Smooth muscle cell (in vitro differentiated cells): ENCODE measurements at regions not wholly inside any gene's neighbourhood (a gene's known extent, or its start where the extent isn't known, plus 50 kb on each side); places are given as distances from the start of the nearest gene placed in this dataset.

Experiments
- DNase-seq: peaks from one replicate; lab custom pipeline; 2025; ENCODE audit not compliant: unreplicated experiment; lab: John Stamatoyannopoulos, UW
- H2AFZ ChIP-seq: fragments of 200-600 bp; sonication (generic); 2 replicates; pipeline ENCODE4 v1.6.0; 2016; ENCODE audit warnings: antibody characterized with exemption, low read depth, mild to moderate bottlenecking
- H3F3A ChIP-seq: fragments of 200-600 bp; sonication (generic); 2 replicates; pipeline ENCODE4 v1.6.0; 2017; ENCODE audit warnings: antibody characterized with exemption, low read depth
- H3K27ac ChIP-seq: fragments of 200-600 bp; sonication (generic); 2 replicates; pipeline ENCODE4 v1.5.1; 2016; ENCODE audit warnings: low read depth, mild to moderate bottlenecking
- H3K27me3 ChIP-seq: fragments of 200-600 bp; sonication (generic); 2 replicates; pipeline ENCODE4 v1.6.1; 2016; ENCODE audit warnings: low read depth, mild to moderate bottlenecking
- H3K36me3 ChIP-seq: fragments of 200-600 bp; sonication (generic); 2 replicates; pipeline ENCODE4 v1.5.1; 2016; ENCODE audit warnings: low read depth
- H3K4me1 ChIP-seq: fragments of 200-600 bp; sonication (generic); 2 replicates; pipeline ENCODE4 v1.5.1; 2016; ENCODE audit warnings: low read depth
- H3K4me2 ChIP-seq: fragments of 200-600 bp; sonication (generic); 2 replicates; pipeline ENCODE4 v1.6.0; 2016; ENCODE audit warnings: mild to moderate bottlenecking
- H3K4me3 ChIP-seq: fragments of 200-600 bp; sonication (generic); 2 replicates; pipeline ENCODE4 v1.5.1; 2016; ENCODE audit warnings: mild to moderate bottlenecking
- H3K79me2 ChIP-seq: fragments of 200-600 bp; sonication (generic); 2 replicates; pipeline ENCODE4 v1.6.0; 2016; ENCODE audit warnings: low read depth, mild to moderate bottlenecking
- H3K9ac ChIP-seq: fragments of 200-600 bp; sonication (generic); 2 replicates; pipeline ENCODE4 v1.6.0; 2016; ENCODE audit warnings: low read depth
- H3K9me3 ChIP-seq: fragments of 200-600 bp; sonication (generic); replicated peaks from 2 replicates; pipeline ENCODE4 v1.5.1; 2016; ENCODE audit warnings: low read depth
- H4K20me1 ChIP-seq: fragments of 200-600 bp; sonication (generic); 2 replicates; pipeline ENCODE4 v1.6.0; 2016; ENCODE audit warnings: low read depth
- WGBS: methylation state at CpG from one replicate; pipeline ENCODE4 v1.1.7; 2016; ENCODE audit warnings: low lambda C conversion rate; 5-methylcytosine and 5-hydroxymethylcytosine counted together
- TF ChIP-seq, protein P1 (sequence below): fragments of 200-600 bp; sonication (generic); IDR thresholded peaks from 2 replicates; pipeline ENCODE4 v1.5.1; 2017; ENCODE audit warnings: borderline replicate concordance, mild to moderate bottlenecking, antibody characterized with exemption; ENCODE audit not compliant: insufficient read depth, poor library complexity, severe bottlenecking

DNA sequence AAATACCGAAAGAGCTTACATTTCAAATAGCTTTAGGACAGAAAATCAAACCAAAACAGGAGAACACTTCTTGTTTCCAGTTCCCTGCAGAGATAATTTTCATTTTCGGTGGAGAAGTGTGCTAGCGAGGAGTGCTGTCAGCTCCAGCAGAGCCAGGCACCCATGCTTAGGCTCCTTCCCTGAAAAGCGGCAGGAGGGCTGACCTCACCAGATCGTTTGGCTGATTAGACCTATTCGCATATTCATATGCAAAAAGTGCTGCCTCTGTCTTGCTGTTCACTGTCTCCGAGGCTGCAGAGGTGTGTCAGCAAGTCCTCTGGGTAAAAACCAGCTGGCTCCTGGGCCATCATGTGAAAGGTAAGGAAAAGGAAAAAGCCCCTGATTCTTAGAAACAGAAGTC, 225.8 kb upstream of the COPS8 start:
- Histone ChIP-seq H3K9me3 (no peaks in the 10 kb centered on the region), H3K36me3 (no peaks in the 10 kb centered on the region), H3K4me2 (peak overlapping the region; percentile 26), H3K79me2 (no peaks in the 10 kb centered on the region), H2AFZ (peak overlapping the region; percentile 49), H3K9ac (no peak overlapping the region), H3F3A (peaks cover 28% of the 10 kb centered on the region), H3K4me1 (peaks cover 29% of the 10 kb centered on the region), H3K4me3 (no peak overlapping the region), H4K20me1 (no peaks in the 10 kb centered on the region), H3K27me3 (no peaks in the 10 kb centered on the region), H3K27ac (no peak overlapping the region)
- TF ChIP-seq, protein P1, sequence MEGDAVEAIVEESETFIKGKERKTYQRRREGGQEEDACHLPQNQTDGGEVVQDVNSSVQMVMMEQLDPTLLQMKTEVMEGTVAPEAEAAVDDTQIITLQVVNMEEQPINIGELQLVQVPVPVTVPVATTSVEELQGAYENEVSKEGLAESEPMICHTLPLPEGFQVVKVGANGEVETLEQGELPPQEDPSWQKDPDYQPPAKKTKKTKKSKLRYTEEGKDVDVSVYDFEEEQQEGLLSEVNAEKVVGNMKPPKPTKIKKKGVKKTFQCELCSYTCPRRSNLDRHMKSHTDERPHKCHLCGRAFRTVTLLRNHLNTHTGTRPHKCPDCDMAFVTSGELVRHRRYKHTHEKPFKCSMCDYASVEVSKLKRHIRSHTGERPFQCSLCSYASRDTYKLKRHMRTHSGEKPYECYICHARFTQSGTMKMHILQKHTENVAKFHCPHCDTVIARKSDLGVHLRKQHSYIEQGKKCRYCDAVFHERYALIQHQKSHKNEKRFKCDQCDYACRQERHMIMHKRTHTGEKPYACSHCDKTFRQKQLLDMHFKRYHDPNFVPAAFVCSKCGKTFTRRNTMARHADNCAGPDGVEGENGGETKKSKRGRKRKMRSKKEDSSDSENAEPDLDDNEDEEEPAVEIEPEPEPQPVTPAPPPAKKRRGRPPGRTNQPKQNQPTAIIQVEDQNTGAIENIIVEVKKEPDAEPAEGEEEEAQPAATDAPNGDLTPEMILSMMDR = no peak
- DNase-seq = no peak
- 27% methylated on average over 7 of the region's 7 CpGs for WGBS

DNA sequence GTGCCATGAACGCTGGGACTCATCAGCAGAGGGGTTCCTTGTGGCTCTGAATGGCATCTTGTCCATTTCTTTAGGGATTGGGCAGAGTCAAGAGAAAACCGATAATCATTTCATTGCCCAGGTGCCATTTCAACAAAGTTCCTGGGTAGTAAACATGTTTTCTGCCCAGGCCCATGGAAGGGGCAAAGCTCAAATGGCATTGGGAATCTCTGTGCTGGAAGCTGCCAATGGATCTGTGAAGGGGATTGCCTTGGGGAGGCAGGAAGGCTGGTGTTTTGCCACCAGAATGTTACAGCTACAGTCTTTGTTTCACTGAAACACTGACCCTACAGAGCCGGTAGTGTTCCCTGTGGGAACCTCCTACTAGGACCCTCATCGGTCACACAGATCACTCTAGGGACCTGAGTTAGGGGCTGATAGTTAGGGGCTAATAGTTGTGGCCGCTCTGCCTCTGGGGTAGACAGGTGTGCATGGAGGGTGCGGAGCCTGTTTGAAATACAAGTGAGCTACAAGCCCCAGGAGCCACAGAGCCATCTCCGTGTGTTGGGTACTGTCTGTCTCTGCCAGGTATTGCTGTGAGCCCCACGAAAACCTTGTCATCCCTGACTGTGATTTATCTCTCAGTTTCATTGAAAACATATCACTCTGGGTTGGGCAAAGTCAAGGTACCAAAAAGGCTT, 224.4 kb upstream of the COPS8 start:
- H3K36me3 ChIP-seq = no peaks in the 10 kb centered on the region
- no peak overlapping the region for H3K9ac ChIP-seq
- H3K79me2 ChIP-seq = no peaks in the 10 kb centered on the region
- no peak overlapping the region for H3K4me2 ChIP-seq
- H3F3A ChIP-seq = peaks cover 27% of the 10 kb centered on the region
- no peaks in the 10 kb centered on the region for H3K27me3 ChIP-seq
- peaks cover 29% of the 10 kb centered on the region for H3K4me1 ChIP-seq
- H2AFZ ChIP-seq = no peak overlapping the region
- no peaks in the 10 kb centered on the region for H3K9me3 ChIP-seq
- DNase-seq = no peak
- no peaks in the 10 kb centered on the region for H4K20me1 ChIP-seq
- H3K27ac ChIP-seq = no peak overlapping the region
- over 99% methylated on average over 8 of the region's 8 CpGs for WGBS
- TF ChIP-seq, protein P1 = no peak
- H3K4me3 ChIP-seq = no peak overlapping the region

DNA sequence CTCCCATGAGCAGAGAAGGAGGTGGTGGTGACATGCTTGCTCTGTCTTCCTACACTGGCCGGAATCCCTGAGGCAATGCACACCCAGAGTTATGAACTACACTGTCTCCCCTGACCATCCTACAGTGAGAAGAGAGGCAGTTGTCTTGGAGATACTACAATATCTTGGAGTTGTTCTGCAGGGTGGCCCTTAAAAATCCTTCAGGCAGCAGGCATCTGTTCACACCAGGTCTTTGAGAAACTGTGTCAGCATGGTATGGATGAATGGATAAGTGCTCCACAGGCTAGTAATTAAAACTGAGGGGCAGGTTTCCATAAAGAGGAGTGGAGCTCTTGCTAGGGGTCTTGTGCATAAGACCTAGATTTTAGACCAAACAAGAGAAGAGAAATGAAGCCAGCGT, 223.7 kb upstream of the COPS8 start:
- peaks cover 22% of the 10 kb centered on the region for H3F3A ChIP-seq
- TF ChIP-seq, protein P1 = no peak
- no peak overlapping the region for H3K4me3 ChIP-seq
- H3K9me3 ChIP-seq = no peaks in the 10 kb centered on the region
- H3K27ac ChIP-seq = no peak overlapping the region
- H3K36me3 ChIP-seq = no peaks in the 10 kb centered on the region
- H3K4me1 ChIP-seq = peaks cover 25% of the 10 kb centered on the region
- no peak for DNase-seq
- peak overlapping the region; percentile 5 for H3K4me2 ChIP-seq
- H4K20me1 ChIP-seq = no peaks in the 10 kb centered on the region
- H3K27me3 ChIP-seq = no peaks in the 10 kb centered on the region
- no peaks in the 10 kb centered on the region for H3K79me2 ChIP-seq
- 93% methylated on average over 2 of the region's 2 CpGs for WGBS
- no peak overlapping the region for H3K9ac ChIP-seq
- no peak overlapping the region for H2AFZ ChIP-seq

DNA sequence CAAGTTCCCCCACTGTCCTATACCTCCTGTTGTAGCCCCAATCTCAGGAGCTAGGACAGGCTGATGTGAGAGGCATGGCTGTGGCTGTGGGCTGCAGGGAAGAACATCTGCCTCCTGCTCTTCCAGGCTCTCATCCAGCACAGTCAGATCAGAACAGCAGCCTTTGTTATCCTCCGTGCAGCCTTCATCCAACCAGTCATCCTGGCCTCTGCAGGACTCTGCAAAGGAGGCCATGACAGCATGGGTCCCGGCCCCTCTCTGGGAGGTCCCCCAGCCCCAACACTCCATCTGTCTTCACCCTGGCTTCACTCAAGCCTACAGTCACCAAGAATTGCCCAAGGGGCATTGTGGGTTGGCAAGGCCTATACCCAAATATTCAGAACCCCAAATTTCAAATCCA, 223.2 kb upstream of the COPS8 start:
- H3K36me3 ChIP-seq = no peaks in the 10 kb centered on the region
- H4K20me1 ChIP-seq = no peaks in the 10 kb centered on the region
- no peak overlapping the region for H3K9ac ChIP-seq
- H2AFZ ChIP-seq = no peak overlapping the region
- TF ChIP-seq, protein P1 = no peak
- no peaks in the 10 kb centered on the region for H3K9me3 ChIP-seq
- no peaks in the 10 kb centered on the region for H3K27me3 ChIP-seq
- WGBS = 73% methylated on average over 2 of the region's 2 CpGs
- peak overlapping the region; percentile 5 for H3K4me2 ChIP-seq
- peaks cover 21% of the 10 kb centered on the region for H3F3A ChIP-seq
- H3K79me2 ChIP-seq = no peaks in the 10 kb centered on the region
- no peak for DNase-seq
- H3K4me3 ChIP-seq = no peak overlapping the region
- H3K27ac ChIP-seq = peak overlapping the region; percentile 79
- H3K4me1 ChIP-seq = peaks cover 20% of the 10 kb centered on the region
